ENCODE measurements at regions not wholly inside any gene's neighbourhood (a gene's known extent, or its start where the extent isn't known, plus 50 kb on each side); places are given as distances from the start of the nearest gene placed in this dataset.

DNA sequence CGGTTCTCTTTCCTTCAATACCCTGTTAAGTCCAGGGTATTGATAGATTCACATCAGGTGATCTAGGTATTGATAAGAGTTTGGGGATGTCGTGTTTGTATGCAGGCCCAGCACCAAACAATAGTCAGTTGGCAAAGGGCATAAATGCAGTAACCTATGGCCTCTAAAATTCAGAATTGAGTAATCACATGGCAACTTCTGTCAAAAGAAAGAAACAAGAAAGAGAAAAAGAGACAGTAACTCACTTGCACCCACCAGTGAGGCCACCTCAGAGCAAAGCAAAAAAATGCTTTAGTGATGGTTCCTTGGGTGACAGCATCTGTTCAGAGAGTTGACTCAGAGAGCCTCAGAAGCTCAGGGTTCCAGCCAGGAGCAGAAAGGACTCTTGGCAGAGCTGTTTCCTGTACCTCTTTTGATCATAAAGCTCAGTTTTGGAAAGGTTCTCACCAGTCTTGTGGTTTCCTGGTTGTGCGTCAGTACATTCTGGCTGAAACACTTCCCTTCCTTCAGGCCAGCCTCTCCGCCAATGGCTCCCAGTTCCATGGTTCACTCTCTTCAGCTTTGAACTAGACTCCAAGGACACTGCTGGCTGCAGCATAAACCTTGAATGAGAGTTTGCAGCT lies 70.1 kb upstream of the GORAB start:
- no peak for DNase-seq (ENCODE audit: low spot score)
- TF ChIP-seq, protein P1, sequence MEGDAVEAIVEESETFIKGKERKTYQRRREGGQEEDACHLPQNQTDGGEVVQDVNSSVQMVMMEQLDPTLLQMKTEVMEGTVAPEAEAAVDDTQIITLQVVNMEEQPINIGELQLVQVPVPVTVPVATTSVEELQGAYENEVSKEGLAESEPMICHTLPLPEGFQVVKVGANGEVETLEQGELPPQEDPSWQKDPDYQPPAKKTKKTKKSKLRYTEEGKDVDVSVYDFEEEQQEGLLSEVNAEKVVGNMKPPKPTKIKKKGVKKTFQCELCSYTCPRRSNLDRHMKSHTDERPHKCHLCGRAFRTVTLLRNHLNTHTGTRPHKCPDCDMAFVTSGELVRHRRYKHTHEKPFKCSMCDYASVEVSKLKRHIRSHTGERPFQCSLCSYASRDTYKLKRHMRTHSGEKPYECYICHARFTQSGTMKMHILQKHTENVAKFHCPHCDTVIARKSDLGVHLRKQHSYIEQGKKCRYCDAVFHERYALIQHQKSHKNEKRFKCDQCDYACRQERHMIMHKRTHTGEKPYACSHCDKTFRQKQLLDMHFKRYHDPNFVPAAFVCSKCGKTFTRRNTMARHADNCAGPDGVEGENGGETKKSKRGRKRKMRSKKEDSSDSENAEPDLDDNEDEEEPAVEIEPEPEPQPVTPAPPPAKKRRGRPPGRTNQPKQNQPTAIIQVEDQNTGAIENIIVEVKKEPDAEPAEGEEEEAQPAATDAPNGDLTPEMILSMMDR (IDR thresholded peaks at IDR 0.05; ENCODE audit: extremely low read depth, insufficient read depth, missing control alignments) = no peak
- in situ Hi-C loops (cut with MboI; ENCODE audit: low pct_unique_long_range_greater_than_20kb, low sequenced_read_pairs, unreplicated experiment) = no loop called here

DNA sequence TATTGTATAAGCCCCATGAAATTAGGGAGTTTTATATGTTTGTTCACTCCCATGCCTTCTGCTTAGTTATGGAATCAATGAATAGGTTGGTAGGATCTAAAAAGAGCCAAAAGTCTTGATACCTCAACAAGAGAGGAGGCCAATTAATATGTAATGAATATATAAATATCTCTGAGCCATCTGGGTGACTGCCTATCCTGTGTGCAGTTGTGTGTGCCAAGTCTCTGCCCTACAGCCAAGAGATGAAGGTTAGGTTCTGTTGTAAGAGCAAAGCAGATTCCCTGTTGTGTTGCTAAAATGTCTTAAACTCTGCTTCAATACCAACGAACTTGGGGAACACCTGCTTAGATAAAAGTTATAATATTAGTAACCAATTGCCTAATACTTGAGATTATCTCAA lies 61.8 kb upstream of the GORAB start:
- TF ChIP-seq, protein P1 (IDR thresholded peaks at IDR 0.05; ENCODE audit: extremely low read depth, insufficient read depth, missing control alignments) = no peak
- in situ Hi-C loops (cut with MboI; ENCODE audit: low pct_unique_long_range_greater_than_20kb, low sequenced_read_pairs, unreplicated experiment) = no loop called here
- DNase-seq (ENCODE audit: low spot score) = no peak

DNA sequence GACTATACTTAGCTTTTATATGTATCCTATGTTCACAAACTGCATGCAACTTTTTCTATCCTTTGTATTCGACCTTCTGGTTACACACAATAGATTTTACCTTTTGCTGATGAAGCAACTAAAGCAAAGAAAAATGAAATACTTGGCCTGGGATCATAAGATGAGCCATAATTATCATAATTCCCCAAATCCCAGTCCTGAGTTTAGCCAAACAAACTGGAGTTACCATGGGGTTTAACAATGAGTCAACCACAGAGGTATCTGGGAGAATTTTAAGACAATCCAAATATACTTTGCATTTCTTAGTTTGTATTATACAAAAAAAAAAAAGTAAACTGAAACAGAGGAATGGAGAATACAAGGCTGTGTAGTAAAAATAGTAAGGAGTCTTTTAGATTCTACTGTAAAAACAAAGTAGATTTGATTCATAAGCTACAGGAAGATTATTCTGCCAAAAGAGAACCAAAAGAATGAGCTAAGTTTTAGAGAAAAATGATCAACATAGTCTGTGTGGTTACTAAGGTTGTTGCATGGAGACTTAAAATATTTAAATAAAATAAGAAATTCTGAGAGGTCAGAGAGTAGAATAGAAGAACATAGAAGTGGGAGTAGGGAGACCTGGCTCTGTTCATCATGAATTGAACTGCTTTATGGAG lies 60.4 kb upstream of the GORAB start:
- no peak for DNase-seq (ENCODE audit: low spot score)
- TF ChIP-seq, protein P1 (IDR thresholded peaks at IDR 0.05; ENCODE audit: extremely low read depth, insufficient read depth, missing control alignments) = no peak
- in situ Hi-C loops (cut with MboI; ENCODE audit: low pct_unique_long_range_greater_than_20kb, low sequenced_read_pairs, unreplicated experiment) = no loop called here

DNA sequence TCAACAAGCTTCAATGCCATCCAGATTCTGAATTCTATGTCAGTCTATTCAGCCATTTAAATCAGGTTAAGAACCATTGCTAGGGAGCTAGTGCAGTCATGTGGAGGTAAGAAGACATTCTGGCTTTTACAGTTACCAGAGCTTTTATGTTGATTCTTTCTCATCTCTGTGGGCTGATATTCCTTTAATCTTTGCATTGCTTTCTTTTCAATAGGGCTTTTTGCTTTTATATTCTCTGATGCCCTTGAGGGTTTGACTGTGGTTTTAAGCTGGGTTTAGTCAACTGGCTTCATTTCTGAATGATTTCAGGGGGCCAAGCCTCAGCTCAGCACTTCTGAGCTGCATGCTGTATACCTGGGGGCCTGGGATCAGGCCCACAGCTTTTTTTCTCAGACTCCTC lies 51.0 kb upstream of the GORAB start:
- DNase-seq (ENCODE audit: low spot score) = no peak
- in situ Hi-C loops (cut with MboI; ENCODE audit: low pct_unique_long_range_greater_than_20kb, low sequenced_read_pairs, unreplicated experiment) = no loop called here
- TF ChIP-seq, protein P1 (IDR thresholded peaks at IDR 0.05; ENCODE audit: extremely low read depth, insufficient read depth, missing control alignments) = no peak
